ENCODE measurements at regions not wholly inside any gene's neighbourhood (a gene's known extent, or its start where the extent isn't known, plus 50 kb on each side); places are given as distances from the start of the nearest gene placed in this dataset.

DNA sequence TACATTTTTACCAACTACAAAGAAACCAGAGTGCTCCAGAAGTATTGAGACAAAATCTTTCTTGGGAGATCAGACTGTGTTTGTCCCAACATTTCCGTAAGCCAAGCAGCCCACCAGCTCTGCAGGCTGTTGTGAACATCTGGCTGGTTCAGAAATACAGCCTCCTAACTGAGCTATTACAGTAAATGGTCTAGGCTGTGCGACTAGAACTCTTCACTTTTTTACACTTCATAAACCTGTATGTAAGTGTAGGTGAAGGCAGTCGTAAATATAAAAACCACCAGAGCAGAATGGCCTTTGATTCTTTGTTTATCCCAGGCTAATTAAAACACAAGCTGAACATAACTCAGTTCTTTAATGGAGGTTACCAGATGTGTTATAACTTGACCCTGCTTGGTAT lies 235.3 kb downstream of the ARRDC4 start:
- TF ChIP-seq, protein P1, sequence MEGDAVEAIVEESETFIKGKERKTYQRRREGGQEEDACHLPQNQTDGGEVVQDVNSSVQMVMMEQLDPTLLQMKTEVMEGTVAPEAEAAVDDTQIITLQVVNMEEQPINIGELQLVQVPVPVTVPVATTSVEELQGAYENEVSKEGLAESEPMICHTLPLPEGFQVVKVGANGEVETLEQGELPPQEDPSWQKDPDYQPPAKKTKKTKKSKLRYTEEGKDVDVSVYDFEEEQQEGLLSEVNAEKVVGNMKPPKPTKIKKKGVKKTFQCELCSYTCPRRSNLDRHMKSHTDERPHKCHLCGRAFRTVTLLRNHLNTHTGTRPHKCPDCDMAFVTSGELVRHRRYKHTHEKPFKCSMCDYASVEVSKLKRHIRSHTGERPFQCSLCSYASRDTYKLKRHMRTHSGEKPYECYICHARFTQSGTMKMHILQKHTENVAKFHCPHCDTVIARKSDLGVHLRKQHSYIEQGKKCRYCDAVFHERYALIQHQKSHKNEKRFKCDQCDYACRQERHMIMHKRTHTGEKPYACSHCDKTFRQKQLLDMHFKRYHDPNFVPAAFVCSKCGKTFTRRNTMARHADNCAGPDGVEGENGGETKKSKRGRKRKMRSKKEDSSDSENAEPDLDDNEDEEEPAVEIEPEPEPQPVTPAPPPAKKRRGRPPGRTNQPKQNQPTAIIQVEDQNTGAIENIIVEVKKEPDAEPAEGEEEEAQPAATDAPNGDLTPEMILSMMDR (IDR thresholded peaks at IDR 0.05): no peak
- no peak for TF ChIP-seq POLR2A (IDR thresholded peaks at IDR 0.05)
